Aorta (tissue), 5 donors: ENCODE measurements at regions not wholly inside any gene's neighbourhood (a gene's known extent, or its start where the extent isn't known, plus 50 kb on each side); places are given as distances from the start of the nearest gene placed in this dataset.
"Not testable (repeated sequence)": the region's sequence is repeated elsewhere in the genome, so short reads cannot be mapped to it uniquely, and the experiment has no call there.

ENCODE experiments used
- ATAC-seq: fragments of 200-7000 bp; cut with Tn5 transposase; one replicate; pipeline ENCODE4 v1.9.1; 2022; ENCODE audit warnings: moderate library complexity; ENCODE audit not compliant: low FRiP score
- DNase-seq, 2 donors: peaks; one replicate each; pipeline ENCODE4 v3.0.0-alpha.2; 2020
- H3K27ac ChIP-seq, 2 donors: one replicate each; pipeline ENCODE4 v1.5.1; 2013; ENCODE audit warnings: low read length in 2 of 2, mild to moderate bottlenecking in 2 of 2, moderate library complexity in 2 of 2, control low read depth in 1 of 2, inconsistent platforms in 1 of 2, low read depth in 1 of 2
- H3K27me3 ChIP-seq, 2 donors: one replicate each; pipeline ENCODE4 v1.6.1; 2013; ENCODE audit warnings: control low read depth in 1 of 2, low read length in 1 of 2, mild to moderate bottlenecking in 1 of 2, moderate library complexity in 1 of 2; ENCODE audit not compliant: insufficient read depth in 2 of 2, control insufficient read depth in 1 of 2
- H3K36me3 ChIP-seq, 2 donors: one replicate each; pipeline ENCODE4 v1.6.1; 2013; ENCODE audit warnings: control low read depth in 1 of 2, low read length in 1 of 2, mild to moderate bottlenecking in 1 of 2; ENCODE audit not compliant: insufficient read depth in 2 of 2, control insufficient read depth in 1 of 2
- H3K4me1 ChIP-seq, 2 donors: one replicate each; pipeline ENCODE4 v1.6.1; 2013; ENCODE audit warnings: low read length in 2 of 2, control low read depth in 1 of 2, mild to moderate bottlenecking in 1 of 2, moderate library complexity in 1 of 2; ENCODE audit not compliant: insufficient read depth in 2 of 2, control insufficient read depth in 1 of 2
- H3K4me3 ChIP-seq, 2 donors: one replicate each; pipeline ENCODE4 v1.5.1; 2013; ENCODE audit warnings: low read length in 2 of 2, control low read depth in 1 of 2, mild to moderate bottlenecking in 1 of 2
- H3K9me3 ChIP-seq: one replicate; pipeline ENCODE4 v1.6.1; 2013; ENCODE audit warnings: mild to moderate bottlenecking, low read length; ENCODE audit not compliant: control insufficient read depth
- WGBS, 2 donors: extraction: QIAGEN DNeasy Blood & Tissue Kit; methylation state at CpG; one replicate each; pipeline ENCODE4 v1.1.7; 2013; 5-methylcytosine and 5-hydroxymethylcytosine counted together
- intact Hi-C, 2 donors: fragments of 100-400 bp; cut with DNase I; formaldehyde crosslinking; loops; one replicate each; pipeline versions ENCODE4 v1.14.2 to v1.15.0; 2022
- donor health status: healthy with polysubstance abuse.
- donor health status: Bipolar disorder and iron deficiency.
- donor health status: DM: no; HTN: no; CAD: no.
- donor health status: DM: no; HTN: no; CAD: no.
- donor health status: DM: yes; HTN: yes; CAD: no.

GRCh38 chr15:77895145-77895544 is 182.4 kb downstream of the TBC1D2B start:
- H3K36me3 ChIP-seq, intact Hi-C loops, H3K4me3 ChIP-seq, H3K4me1 ChIP-seq, H3K27me3 ChIP-seq, DNase-seq, H3K27ac ChIP-seq, ATAC-seq, H3K9me3 ChIP-seq: not testable (repeated sequence)
- 63 to 72% methylated on average over 3 to 4 of the region's 4 CpGs for WGBS, 2 donors

GRCh38 chr15:77893671-77894640 is 183.6 kb downstream of the TBC1D2B start:
- H3K36me3 ChIP-seq, H3K9me3 ChIP-seq, H3K4me1 ChIP-seq, ATAC-seq, intact Hi-C loops, H3K4me3 ChIP-seq, H3K27ac ChIP-seq, H3K27me3 ChIP-seq: not testable (repeated sequence)
- peak; percentile 17 to 75 for DNase-seq
- WGBS, 2 donors, result 47 to 65% methylated on average over 33 to 49 of the region's 52 CpGs

- H3K4me3 ChIP-seq, H3K27ac ChIP-seq, H3K36me3 ChIP-seq, H3K4me1 ChIP-seq, H3K9me3 ChIP-seq, H3K27me3 ChIP-seq, ATAC-seq, intact Hi-C loops: not testable (repeated sequence)
- 93 to 96% methylated on average over 7 of the region's 7 CpGs for WGBS, 2 donors
- DNase-seq, result peak in 1 of 2 donors; percentile 66
Measured at GRCh38 chr15:77893246-77893645, 184.3 kb downstream of the TBC1D2B start.

DNA sequence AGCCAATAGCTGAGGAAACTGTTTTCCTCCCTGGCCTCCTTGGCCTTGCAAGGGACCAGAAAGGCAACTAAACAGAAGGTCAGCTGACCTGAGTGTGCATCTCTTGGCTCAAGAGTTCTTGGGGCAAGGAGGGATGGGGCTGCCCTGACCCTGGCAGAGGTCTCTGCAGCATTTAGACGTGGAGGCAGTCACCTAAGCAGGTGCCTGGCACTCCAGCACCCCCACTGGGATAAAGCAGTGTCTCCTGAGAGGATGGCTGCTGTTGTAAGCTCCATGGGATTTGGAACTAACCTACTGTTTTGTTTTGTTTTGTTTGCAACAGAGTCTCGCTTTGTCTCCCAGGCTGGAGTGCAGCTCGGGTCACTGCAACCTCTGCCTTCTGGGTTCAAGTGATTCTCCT is 185.2 kb downstream of the TBC1D2B start:
- 54 to 90% methylated on average over 3 of the region's 3 CpGs for WGBS, 2 donors
- Histone ChIP-seq H3K4me3 (no peak overlapping the region), H3K4me1 (no peaks in the 10 kb centered on the region), H3K27ac (no peak overlapping the region), H3K9me3 (no peaks in the 10 kb centered on the region), H3K27me3 (no peaks in the 10 kb centered on the region), H3K36me3 (no peaks in the 10 kb centered on the region)
- intact Hi-C loops, result no loop called here
- DNase-seq, result peak; percentile 2 to 33
- no peak for ATAC-seq

DNA sequence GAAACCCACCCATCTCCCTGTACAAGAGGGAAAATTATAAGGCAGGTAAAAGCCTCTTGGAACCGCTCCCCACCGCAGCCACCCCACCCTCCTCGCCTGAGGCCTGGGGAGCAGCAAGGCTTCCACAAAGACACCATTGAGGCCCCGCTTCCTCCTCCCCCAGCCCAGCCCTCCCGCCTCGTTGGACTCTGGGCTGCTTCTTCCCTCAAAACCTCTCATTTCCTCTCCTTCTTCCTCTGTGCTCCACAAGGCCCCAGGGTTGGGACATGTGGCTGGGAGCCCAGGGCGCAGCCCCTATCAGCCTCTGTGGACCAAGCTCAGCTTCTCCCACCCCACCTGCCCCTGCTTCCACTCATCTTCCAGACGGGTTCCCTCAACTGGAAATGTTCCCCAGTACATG is 185.6 kb downstream of the TBC1D2B start:
- H3K4me3 ChIP-seq, H3K27me3 ChIP-seq, ATAC-seq, H3K9me3 ChIP-seq, intact Hi-C loops, H3K4me1 ChIP-seq, H3K36me3 ChIP-seq: not testable (repeated sequence)
- 77 to 84% methylated on average over 8 of the region's 8 CpGs for WGBS, 2 donors
- DNase-seq, result peak in 1 of 2 donors; percentile 58
- H3K27ac ChIP-seq, result peak overlapping the region in 1 of 2 donors; percentile 22

- ATAC-seq, H3K27me3 ChIP-seq, H3K36me3 ChIP-seq, H3K4me1 ChIP-seq, intact Hi-C loops, H3K4me3 ChIP-seq, H3K9me3 ChIP-seq: not testable (repeated sequence)
- peak overlapping the region in 1 of 2 donors; percentile 62 for H3K27ac ChIP-seq
- 1 to 4% methylated on average over 8 to 19 of the region's 20 CpGs for WGBS, 2 donors
- DNase-seq, result peak; percentile 67 to 87
Measured at GRCh38 chr15:77890911-77891801, 186.4 kb downstream of the TBC1D2B start.

GRCh38 chr15:77889828-77890725 is 187.4 kb downstream of the TBC1D2B start:
- intact Hi-C loops, H3K4me1 ChIP-seq, H3K27me3 ChIP-seq, H3K36me3 ChIP-seq, H3K4me3 ChIP-seq, H3K9me3 ChIP-seq, ATAC-seq: not testable (repeated sequence)
- peak overlapping the region; percentile 47 to 88 for H3K27ac ChIP-seq
- DNase-seq, result peak; percentile 45 to 71
- whole genome bisulfite sequencing, 2 donors, result 28 to 43% methylated on average over 11 to 15 of the region's 15 CpGs
